ENCODE measurements at regions not wholly inside any gene's neighbourhood (a gene's known extent, or its start where the extent isn't known, plus 50 kb on each side); places are given as distances from the start of the nearest gene placed in this dataset.

GRCh38 chr6:41404182-41404845 is 68.9 kb downstream of the NCR2 start:
- no peak for DNase-seq (ENCODE audit: low read depth)

DNA sequence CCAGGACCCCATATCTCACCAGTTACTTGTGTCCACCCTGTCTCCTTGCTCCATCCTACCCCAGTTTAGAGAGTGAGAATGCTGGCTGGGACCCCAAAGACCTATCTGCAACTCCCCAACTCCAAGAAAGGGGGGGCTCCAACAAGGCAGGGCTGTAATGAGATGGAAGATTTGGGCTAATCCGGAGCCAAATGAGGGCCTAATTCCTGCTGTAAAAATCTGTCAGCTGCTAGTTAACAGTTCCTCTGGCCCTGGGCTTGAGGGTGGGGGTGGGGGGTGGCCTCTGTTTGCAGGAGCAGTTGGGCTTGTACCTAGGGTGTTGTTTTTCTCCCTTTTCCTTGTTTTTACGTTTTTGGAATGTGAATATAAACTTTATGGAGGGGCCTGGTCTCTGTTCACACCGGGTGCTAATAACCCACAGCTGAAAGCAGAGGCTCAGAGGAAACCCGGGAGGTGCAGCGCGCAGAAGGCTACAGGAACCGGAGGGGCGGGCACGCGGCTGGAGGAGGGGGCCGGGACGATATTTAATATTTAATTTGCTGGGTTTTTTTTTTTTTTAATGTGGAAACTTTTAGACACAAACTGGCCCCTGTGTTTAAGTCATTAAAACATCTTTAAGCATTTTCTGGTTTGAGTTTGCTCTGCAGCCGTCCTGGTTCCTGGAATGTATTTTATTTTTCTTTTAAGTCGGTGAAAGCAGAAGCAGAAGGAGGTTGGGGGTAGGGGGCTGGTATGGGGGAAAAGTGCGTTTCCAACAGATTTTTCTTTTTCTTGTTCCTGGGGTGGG is 70.7 kb downstream of the NCR2 start:
- DNase-seq (ENCODE audit: low read depth) = no peak

- DNase-seq (ENCODE audit: low read depth) = no peak
Measured at GRCh38 chr6:41406728-41407489, 71.5 kb downstream of the NCR2 start.

DNA sequence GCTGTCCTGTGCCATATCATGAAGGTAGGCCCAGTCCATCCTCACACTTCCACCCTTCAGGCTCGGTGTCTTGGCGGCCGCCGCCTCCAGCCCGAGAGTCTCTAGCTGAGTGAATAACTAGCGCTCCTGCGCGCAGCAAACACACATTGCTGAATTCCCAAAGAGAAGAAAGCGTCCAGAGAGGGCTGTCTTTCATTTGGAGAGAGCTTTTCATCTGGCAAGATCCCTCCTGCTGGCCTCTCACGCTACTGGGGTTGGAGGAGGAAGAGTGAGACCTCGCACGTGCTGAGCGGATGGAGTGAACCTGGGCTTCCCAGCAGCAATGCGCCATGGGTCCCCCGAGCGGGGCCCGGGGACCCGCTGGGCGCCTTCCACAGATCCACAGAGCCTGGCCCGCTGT is 73.2 kb downstream of the NCR2 start:
- DNase-seq (ENCODE audit: low read depth) = no peak

GRCh38 chr6:41408982-41409381 is 73.6 kb downstream of the NCR2 start:
- no peak for DNase-seq (ENCODE audit: low read depth)

- DNase-seq (ENCODE audit: low read depth) = no peak
Measured at GRCh38 chr6:41409489-41409888, 74.1 kb downstream of the NCR2 start.

- DNase-seq (ENCODE audit: low read depth) = peak; percentile 27
Measured at GRCh38 chr6:41411961-41412360, 76.6 kb downstream of the NCR2 start.

GRCh38 chr6:41413250-41413649 is 77.8 kb downstream of the NCR2 start:
- no peak for DNase-seq (ENCODE audit: low read depth)

DNA sequence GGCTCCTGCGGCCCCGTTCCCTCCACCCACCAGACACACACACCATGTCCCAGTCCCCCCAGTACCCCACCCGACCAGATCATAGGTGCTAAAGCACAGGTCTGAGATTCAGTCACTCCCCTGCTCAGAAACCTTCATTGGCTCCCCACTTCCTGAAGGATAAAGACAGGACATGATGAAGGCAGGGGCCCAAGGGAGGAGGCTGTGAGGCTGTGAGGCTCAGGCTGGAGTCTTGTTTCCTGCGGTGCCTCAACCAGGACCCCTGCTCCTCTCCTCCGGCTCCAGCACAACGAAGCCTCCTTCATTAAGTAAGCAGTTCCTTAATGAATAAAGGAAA is 81.1 kb downstream of the NCR2 start:
- DNase-seq (ENCODE audit: low read depth) = no peak

DNA sequence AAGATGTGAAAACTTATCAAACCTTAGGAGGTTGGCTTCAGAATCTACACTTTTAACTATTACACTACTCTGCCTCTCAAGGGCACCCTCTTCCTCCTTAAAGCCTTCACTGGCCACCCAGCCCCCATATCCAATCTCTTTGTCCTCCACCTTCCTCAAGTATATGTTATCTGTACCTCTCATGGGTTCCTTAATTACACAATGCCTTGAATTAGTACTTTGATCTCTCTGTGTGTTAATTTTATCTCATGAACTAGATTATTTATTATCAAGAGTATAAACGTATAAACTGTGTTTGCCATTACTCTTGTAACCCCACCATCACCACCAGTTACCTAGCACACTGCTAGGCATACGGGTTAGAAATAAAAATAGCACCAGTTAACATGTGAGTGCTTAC is 83.3 kb downstream of the NCR2 start:
- no peak for DNase-seq (ENCODE audit: low read depth)

DNA sequence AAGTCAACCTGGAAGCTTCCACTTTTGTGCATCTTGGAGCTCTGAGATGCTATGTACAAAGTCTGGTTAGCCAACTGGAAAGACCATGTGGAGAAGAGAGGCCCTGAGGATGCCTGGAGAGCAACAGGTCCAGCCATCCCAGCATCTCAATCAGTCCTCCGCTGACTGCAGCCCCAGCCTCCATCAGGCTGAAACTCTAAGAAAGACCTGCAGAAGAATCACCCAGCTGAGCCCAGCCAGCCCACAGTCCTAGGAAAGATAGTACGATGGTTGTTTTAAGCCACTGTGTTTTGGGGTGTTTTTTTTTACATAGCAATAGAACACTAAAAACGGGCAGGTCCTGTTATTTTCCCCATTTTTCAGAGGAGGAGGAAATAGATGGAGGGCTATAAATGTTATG is 84.0 kb downstream of the NCR2 start:
- DNase-seq (ENCODE audit: low read depth) = no peak

DNA sequence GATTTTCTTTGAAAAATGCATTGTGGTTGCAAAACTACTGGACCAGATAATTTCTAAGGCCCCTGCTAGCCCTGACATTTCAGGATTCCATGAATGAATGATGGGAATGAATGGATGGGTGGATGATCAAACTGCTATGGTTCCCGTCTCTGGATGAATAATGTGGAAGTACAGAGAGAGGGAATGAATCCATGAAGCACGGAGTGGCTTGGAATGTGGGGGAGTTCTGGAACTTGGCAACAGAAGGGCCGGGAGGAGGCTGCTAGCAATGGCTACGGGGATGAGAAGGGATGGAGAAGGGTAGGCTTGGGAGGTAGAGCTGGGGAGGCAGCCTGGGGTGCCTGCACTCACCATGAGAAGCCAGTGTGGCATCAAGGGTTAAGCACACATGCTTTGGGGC is 84.8 kb downstream of the NCR2 start:
- no peak for DNase-seq (ENCODE audit: low read depth)

DNA sequence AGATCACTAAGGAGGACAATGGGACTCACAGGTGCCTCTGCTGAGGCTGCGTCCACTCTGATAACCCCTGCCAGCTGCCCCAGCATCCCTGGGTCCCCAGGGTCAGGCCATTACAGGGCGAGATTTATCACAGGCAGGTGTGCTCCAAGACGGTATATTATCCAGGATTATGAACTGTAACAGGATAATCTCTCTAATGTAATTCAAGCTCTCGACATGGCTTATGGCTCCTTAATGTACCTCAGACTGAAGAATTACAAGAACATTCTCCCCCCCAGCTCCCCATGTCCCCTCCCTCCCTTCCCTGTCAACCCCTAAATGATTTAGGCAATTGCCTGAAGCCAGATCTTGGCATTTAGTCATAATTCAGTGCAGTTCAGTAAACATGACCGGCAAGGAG is 86.8 kb downstream of the NCR2 start:
- no peak for DNase-seq (ENCODE audit: low read depth)

- DNase-seq (ENCODE audit: low read depth) = no peak
Measured at GRCh38 chr6:41423002-41423401, 87.6 kb downstream of the NCR2 start.

GRCh38 chr6:41424370-41425058 is 89.1 kb downstream of the NCR2 start:
- DNase-seq (ENCODE audit: low read depth) = peak; percentile 68

- no peak for DNase-seq (ENCODE audit: low read depth)
Measured at GRCh38 chr6:41425511-41425910, 90.1 kb downstream of the NCR2 start.

GRCh38 chr6:41426438-41426851 is 91.0 kb downstream of the NCR2 start:
- DNase-seq (ENCODE audit: low read depth) = no peak

DNA sequence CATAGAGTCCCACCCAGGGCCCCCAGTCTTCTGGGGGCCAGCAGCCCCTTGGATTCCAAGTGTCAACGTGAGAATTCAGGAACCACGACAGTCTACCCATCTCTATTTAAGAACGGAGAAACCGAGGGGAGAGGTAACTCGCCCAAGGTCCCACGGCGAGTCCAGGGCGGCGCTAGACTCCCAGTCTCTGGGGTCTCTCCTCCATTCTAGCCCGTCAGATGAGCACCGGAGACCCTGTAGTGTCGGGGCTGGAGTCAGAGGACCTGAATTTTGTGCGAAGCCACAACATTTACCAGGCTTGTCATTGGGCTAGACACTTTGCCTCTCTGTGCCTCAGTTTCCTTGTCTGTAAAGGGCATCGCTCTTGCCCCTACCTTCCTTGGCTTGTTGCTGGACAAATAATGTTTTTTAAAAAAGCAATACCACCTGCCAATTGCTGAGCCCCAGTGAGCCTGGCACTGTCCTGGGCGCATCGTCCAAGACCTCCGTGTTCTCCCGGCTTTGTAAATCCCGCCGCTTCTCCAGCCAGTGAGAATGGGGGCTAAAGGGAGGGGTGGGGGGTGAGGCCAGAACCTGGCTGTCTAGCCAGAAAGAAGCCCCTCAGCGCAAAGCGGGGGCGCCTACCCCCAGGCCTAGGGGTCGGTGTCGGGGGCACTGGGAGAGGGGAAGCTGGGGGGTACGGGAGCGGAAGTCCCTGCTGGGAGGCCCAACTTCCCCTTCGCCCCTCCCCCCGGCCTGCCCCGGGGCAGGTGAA is 91.7 kb downstream of the NCR2 start:
- DNase-seq (ENCODE audit: low read depth) = no peak

GRCh38 chr6:41427642-41428335 is 92.4 kb downstream of the NCR2 start:
- DNase-seq (ENCODE audit: low read depth) = no peak

DNA sequence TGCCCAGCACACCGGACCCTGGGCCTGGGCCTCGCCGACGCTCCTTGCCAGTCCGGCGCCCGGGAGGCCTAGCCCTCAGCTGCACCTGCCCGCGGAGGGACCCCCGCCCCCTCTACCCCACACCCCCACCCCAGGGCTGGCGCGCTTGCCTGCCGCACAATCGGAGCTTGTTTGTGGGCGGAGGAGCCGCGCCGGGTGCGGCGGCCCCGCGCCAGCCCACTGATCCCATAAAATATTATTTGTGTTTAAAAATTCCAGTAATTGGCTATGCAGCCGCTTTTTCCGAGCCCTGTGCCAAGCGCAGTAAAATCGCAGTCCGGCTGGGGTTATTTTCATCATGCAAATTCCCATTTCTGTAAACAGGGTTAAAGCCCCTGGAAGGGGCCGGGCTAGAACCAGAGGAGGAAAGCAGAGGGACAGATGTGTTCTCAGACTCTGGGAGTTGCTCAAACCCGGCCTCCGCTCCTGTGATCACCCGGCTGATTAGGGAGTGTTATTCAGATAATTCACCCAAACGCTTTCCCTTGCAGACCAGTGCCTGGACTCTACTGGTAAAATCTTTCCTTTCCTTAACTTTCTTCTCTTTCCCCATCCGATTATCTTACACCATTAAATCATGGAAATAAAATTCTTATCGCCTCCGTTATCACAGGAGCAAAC is 93.1 kb downstream of the NCR2 start:
- DNase-seq (ENCODE audit: low read depth) = no peak

Measured in renal cortical epithelial cell (primary cell).